Hepatocyte (in vitro differentiated cells): ENCODE measurements at regions not wholly inside any gene's neighbourhood (a gene's known extent, or its start where the extent isn't known, plus 50 kb on each side); places are given as distances from the start of the nearest gene placed in this dataset.

Source experiments
- CTCF ChIP-seq: fragments of 200-600 bp; sonication (generic); IDR thresholded peaks from 2 replicates; pipeline ENCODE4 v1.5.1; 2016; ENCODE audit warnings: antibody characterized with exemption, mild to moderate bottlenecking; ENCODE audit not compliant: poor library complexity
- EZH2 ChIP-seq: fragments of 200-600 bp; sonication (generic); IDR thresholded peaks from 2 replicates; pipeline ENCODE4 v1.6.1; 2016; ENCODE audit warnings: antibody characterized with exemption, mild to moderate bottlenecking, borderline replicate concordance
- EZH2phosphoT487 ChIP-seq: fragments of 200-600 bp; sonication (generic); IDR thresholded peaks from one replicate; pipeline ENCODE4 v1.6.1; 2018; ENCODE audit warnings: antibody characterized with exemption, mild to moderate bottlenecking, low read depth, moderate library complexity; ENCODE audit not compliant: unreplicated experiment, severe bottlenecking

GRCh38 chr14:40398981-40399380 lies 966.7 kb upstream of the FBXO33 start:
- TF ChIP-seq CTCF (no peak), EZH2 (no peak), EZH2phosphoT487 (no peak)
